ENCODE measurements at regions not wholly inside any gene's neighbourhood (a gene's known extent, or its start where the extent isn't known, plus 50 kb on each side); places are given as distances from the start of the nearest gene placed in this dataset.
"Not testable (repeated sequence)": the region's sequence is repeated elsewhere in the genome, so short reads cannot be mapped to it uniquely, and the experiment has no call there.

- Mint-ChIP-seq H3K36me3 (no peaks in the 10 kb centered on the region), H3K9me3 (ENCODE audit: low read depth) (peaks cover 4% of the 10 kb centered on the region), H3K27ac (no peak overlapping the region)
Measured at GRCh38 chr7:34530259-34530658, 127.8 kb upstream of the NPSR1 start.

GRCh38 chr7:34539003-34539402 is 119.0 kb upstream of the NPSR1 start:
- peaks cover 6% of the 10 kb centered on the region for H3K9me3 Mint-ChIP-seq (ENCODE audit: low read depth)
- no peak overlapping the region for H3K27ac Mint-ChIP-seq

More at GRCh38 chr7:34530259-34530658, 127.8 kb upstream of the NPSR1 start:
- Mint-ChIP-seq H3K4me1 (no peaks in the 10 kb centered on the region), H3K27me3 (no peaks in the 10 kb centered on the region), H3K4me3 (no peak overlapping the region)
- CTCF ChIA-PET: no interaction called here
- DNase-seq: no peak
- no peak for ATAC-seq

GRCh38 chr7:34544621-34545020 is 113.4 kb upstream of the NPSR1 start:
- no peaks in the 10 kb centered on the region for H3K4me1 Mint-ChIP-seq
- CTCF ChIA-PET: no interaction called here
- H3K4me3 Mint-ChIP-seq: no peak overlapping the region
- no peak for ATAC-seq
- no peaks in the 10 kb centered on the region for H3K27me3 Mint-ChIP-seq
- no peaks in the 10 kb centered on the region for H3K36me3 Mint-ChIP-seq
- DNase-seq: no peak
- peaks cover 11% of the 10 kb centered on the region for H3K9me3 Mint-ChIP-seq (ENCODE audit: low read depth)
- H3K27ac Mint-ChIP-seq: no peak overlapping the region

More at GRCh38 chr7:34539003-34539402, 119.0 kb upstream of the NPSR1 start:
- no peak for ATAC-seq
- no peaks in the 10 kb centered on the region for H3K27me3 Mint-ChIP-seq
- no peaks in the 10 kb centered on the region for H3K36me3 Mint-ChIP-seq
- CTCF ChIA-PET: no interaction called here
- DNase-seq: no peak
- no peaks in the 10 kb centered on the region for H3K4me1 Mint-ChIP-seq
- H3K4me3 Mint-ChIP-seq: no peak overlapping the region

GRCh38 chr7:34550996-34551395 is 107.0 kb upstream of the NPSR1 start:
- CTCF ChIA-PET: no interaction called here
- Mint-ChIP-seq H3K36me3 (no peaks in the 10 kb centered on the region), H3K27ac (no peak overlapping the region), H3K27me3 (no peaks in the 10 kb centered on the region), H3K4me3 (no peak overlapping the region), H3K9me3 (ENCODE audit: low read depth) (peaks cover 14% of the 10 kb centered on the region), H3K4me1 (no peaks in the 10 kb centered on the region)
- ATAC-seq (no peak), DNase-seq (no peak)

GRCh38 chr7:34552502-34552901 is 105.5 kb upstream of the NPSR1 start:
- no peak overlapping the region for H3K27ac Mint-ChIP-seq
- H3K4me3 Mint-ChIP-seq: no peak overlapping the region
- no peaks in the 10 kb centered on the region for H3K4me1 Mint-ChIP-seq
- ATAC-seq (no peak), DNase-seq (no peak)
- CTCF ChIA-PET: no interaction called here
- H3K36me3 Mint-ChIP-seq: no peaks in the 10 kb centered on the region
- H3K9me3 Mint-ChIP-seq (ENCODE audit: low read depth): peaks cover 17% of the 10 kb centered on the region
- H3K27me3 Mint-ChIP-seq: no peaks in the 10 kb centered on the region

GRCh38 chr7:34558022-34558421 is 100.0 kb upstream of the NPSR1 start:
- peaks cover 15% of the 10 kb centered on the region for H3K9me3 Mint-ChIP-seq (ENCODE audit: low read depth)
- H3K4me3 Mint-ChIP-seq: no peak overlapping the region
- DNase-seq (no peak), ATAC-seq (no peak)
- CTCF ChIA-PET: no interaction called here
- H3K27me3 Mint-ChIP-seq: no peaks in the 10 kb centered on the region
- no peaks in the 10 kb centered on the region for H3K4me1 Mint-ChIP-seq
- no peak overlapping the region for H3K27ac Mint-ChIP-seq
- no peaks in the 10 kb centered on the region for H3K36me3 Mint-ChIP-seq

- CTCF ChIA-PET: no interaction called here
- Mint-ChIP-seq H3K36me3 (no peaks in the 10 kb centered on the region), H3K4me3 (no peak overlapping the region), H3K27ac (no peak overlapping the region), H3K27me3 (no peaks in the 10 kb centered on the region), H3K4me1 (no peaks in the 10 kb centered on the region), H3K9me3 (ENCODE audit: low read depth) (no peaks in the 10 kb centered on the region)
- ATAC-seq: no peak
- DNase-seq: no peak
Measured at GRCh38 chr7:34564091-34564490, 93.9 kb upstream of the NPSR1 start.

GRCh38 chr7:34567906-34568305 is 90.1 kb upstream of the NPSR1 start:
- Mint-ChIP-seq H3K36me3 (no peaks in the 10 kb centered on the region), H3K27me3 (no peaks in the 10 kb centered on the region), H3K4me3 (no peak overlapping the region), H3K27ac (no peak overlapping the region), H3K9me3 (ENCODE audit: low read depth) (no peaks in the 10 kb centered on the region), H3K4me1 (no peaks in the 10 kb centered on the region)
- CTCF ChIA-PET: no interaction called here
- no peak for ATAC-seq
- DNase-seq: no peak

GRCh38 chr7:34569975-34570699 is 87.9 kb upstream of the NPSR1 start:
- no peak overlapping the region for H3K4me3 Mint-ChIP-seq
- CTCF ChIA-PET: no interaction called here
- H3K27me3 Mint-ChIP-seq: no peaks in the 10 kb centered on the region
- no peaks in the 10 kb centered on the region for H3K4me1 Mint-ChIP-seq
- ATAC-seq: no peak
- no peaks in the 10 kb centered on the region for H3K36me3 Mint-ChIP-seq
- no peak for DNase-seq
- H3K27ac Mint-ChIP-seq: no peak overlapping the region
- peaks cover 3% of the 10 kb centered on the region for H3K9me3 Mint-ChIP-seq (ENCODE audit: low read depth)

GRCh38 chr7:34575006-34575405 is 83.0 kb upstream of the NPSR1 start:
- H3K4me3 Mint-ChIP-seq: no peak overlapping the region
- H3K4me1 Mint-ChIP-seq: no peaks in the 10 kb centered on the region
- no peaks in the 10 kb centered on the region for H3K27me3 Mint-ChIP-seq
- H3K36me3 Mint-ChIP-seq: no peaks in the 10 kb centered on the region
- CTCF ChIA-PET: no interaction called here
- no peak overlapping the region for H3K27ac Mint-ChIP-seq
- no peak for DNase-seq
- H3K9me3 Mint-ChIP-seq (ENCODE audit: low read depth): peaks cover 7% of the 10 kb centered on the region
- ATAC-seq: no peak

GRCh38 chr7:34577934-34578333 is 80.1 kb upstream of the NPSR1 start:
- DNase-seq; H3K4me3 Mint-ChIP-seq; CTCF ChIA-PET; H3K4me1 Mint-ChIP-seq; ATAC-seq; H3K36me3 Mint-ChIP-seq; H3K9me3 Mint-ChIP-seq (ENCODE audit: low read depth); H3K27ac Mint-ChIP-seq; H3K27me3 Mint-ChIP-seq: not testable (repeated sequence)

- CTCF ChIA-PET; DNase-seq; H3K4me1 Mint-ChIP-seq; H3K27me3 Mint-ChIP-seq; H3K9me3 Mint-ChIP-seq (ENCODE audit: low read depth); H3K4me3 Mint-ChIP-seq; ATAC-seq; H3K27ac Mint-ChIP-seq; H3K36me3 Mint-ChIP-seq: not testable (repeated sequence)
Measured at GRCh38 chr7:34581698-34582097, 76.3 kb upstream of the NPSR1 start.

- H3K27me3 Mint-ChIP-seq: no peaks in the 10 kb centered on the region
- no peak overlapping the region for H3K4me3 Mint-ChIP-seq
- ATAC-seq (no peak), DNase-seq (no peak)
- CTCF ChIA-PET: no interaction called here
- H3K27ac Mint-ChIP-seq: no peak overlapping the region
- H3K4me1 Mint-ChIP-seq: no peaks in the 10 kb centered on the region
- no peaks in the 10 kb centered on the region for H3K9me3 Mint-ChIP-seq (ENCODE audit: low read depth)
- H3K36me3 Mint-ChIP-seq: no peaks in the 10 kb centered on the region
Measured at GRCh38 chr7:34584526-34584925, 73.5 kb upstream of the NPSR1 start.

- no peaks in the 10 kb centered on the region for H3K9me3 Mint-ChIP-seq (ENCODE audit: low read depth)
- H3K36me3 Mint-ChIP-seq: no peaks in the 10 kb centered on the region
- H3K27ac Mint-ChIP-seq: no peak overlapping the region
- no peaks in the 10 kb centered on the region for H3K4me1 Mint-ChIP-seq
- DNase-seq: no peak
- no peak overlapping the region for H3K4me3 Mint-ChIP-seq
- CTCF ChIA-PET: no interaction called here
- no peak for ATAC-seq
- no peaks in the 10 kb centered on the region for H3K27me3 Mint-ChIP-seq
Measured at GRCh38 chr7:34596887-34597286, 61.1 kb upstream of the NPSR1 start.
